PC-3 (cell line): ENCODE measurements at regions not wholly inside any gene's neighbourhood (a gene's known extent, or its start where the extent isn't known, plus 50 kb on each side); places are given as distances from the start of the nearest gene placed in this dataset.

ENCODE experiments used
- CTCF ChIP-seq: fragments of 300-600 bp; sonication (generic); conservative IDR thresholded peaks from 2 replicates; pipeline ENCODE4 v1.5.1; 2017; ENCODE audit warnings: antibody characterized with exemption, low read depth, mild to moderate bottlenecking, low read length
- EZH2 ChIP-seq: fragments of 300-600 bp; sonication (generic); IDR thresholded peaks from one replicate; pipeline ENCODE4 v1.6.1; 2017; ENCODE audit warnings: antibody characterized with exemption, mild to moderate bottlenecking, low read length; ENCODE audit not compliant: unreplicated experiment
- EZH2phosphoT487 ChIP-seq: fragments of 300-600 bp; sonication (generic); IDR thresholded peaks from 2 replicates; pipeline ENCODE4 v1.6.1; 2018; ENCODE audit warnings: mild to moderate bottlenecking, antibody characterized with exemption, low read length, borderline replicate concordance

DNA sequence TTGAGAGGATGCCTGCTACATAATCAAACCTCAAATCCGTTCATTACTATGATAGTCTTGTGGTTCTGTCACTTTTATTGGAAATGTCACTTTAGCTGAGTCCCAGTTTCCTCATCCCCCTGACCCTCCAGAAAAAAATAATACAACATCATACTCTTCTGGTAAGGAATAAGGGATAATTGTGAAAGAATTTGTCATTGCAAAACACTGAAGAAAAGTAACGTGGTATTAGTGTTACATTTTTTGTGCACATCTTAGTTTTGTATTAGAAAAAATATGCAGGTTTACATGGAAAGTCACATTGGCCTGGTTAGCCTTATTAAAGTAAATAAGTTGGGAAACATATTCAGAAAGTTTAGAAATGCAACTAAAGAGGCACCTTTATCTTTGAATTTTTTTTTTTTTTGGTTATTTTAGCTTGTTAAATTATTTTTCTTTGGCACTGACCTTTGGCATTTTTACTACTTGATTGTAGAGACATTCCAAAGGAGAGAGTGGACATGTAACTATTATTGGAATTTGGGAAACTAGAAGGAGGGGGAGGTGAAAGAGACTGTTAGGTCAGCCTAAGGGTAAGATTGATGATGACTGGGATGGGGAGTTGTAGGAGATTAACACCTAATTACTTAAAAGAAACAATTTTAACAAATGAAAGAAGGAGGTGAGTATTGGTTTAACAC lies 462.2 kb upstream of the RARB start:
- TF ChIP-seq CTCF (no peak), EZH2 (no peak), EZH2phosphoT487 (no peak)
